Common myeloid progenitor, CD34-positive (primary cell): ENCODE measurements at regions not wholly inside any gene's neighbourhood (a gene's known extent, or its start where the extent isn't known, plus 50 kb on each side); places are given as distances from the start of the nearest gene placed in this dataset.

ENCODE experiments used
- CTCF ChIA-PET: fragments of 350-600 bp; sonication (Branson Sonifier 250); formaldehyde crosslinking; loops from one replicate; lab custom pipeline; 2021; ENCODE audit warnings: antibody characterized with exemption; lab: Charles Lee
- POLR2A ChIA-PET: fragments of 350-600 bp; sonication (Branson Sonifier 250); formaldehyde crosslinking; loops from one replicate; lab custom pipeline; 2021; ENCODE audit warnings: antibody characterized with exemption; lab: Charles Lee
- DNase-seq, 3 donors: peaks; one replicate each; pipeline versions ENCODE4 v3.0.0 to v3.0.0-alpha.2; 2013
- H3K27ac ChIP-seq, 2 experiments: 1 replicate in 1 of 2; 2 replicates in 1 of 2; pipeline ENCODE4 v1.7.0; 2013; ENCODE audit warnings: inconsistent platforms in 2 of 2, low read length in 2 of 2, mild to moderate bottlenecking in 2 of 2, low read depth in 1 of 2, moderate library complexity in 1 of 2; ENCODE audit not compliant: severe bottlenecking in 2 of 2, insufficient read depth in 1 of 2, poor library complexity in 1 of 2
- H3K27me3 ChIP-seq, 5 experiments: replicated peaks in 2 of 5; 1 replicate in 3 of 5; 2 replicates in 2 of 5; pipeline versions ENCODE4 v1.6.1 to v1.7.0; 2013; ENCODE audit warnings: low read length in 4 of 5, mild to moderate bottlenecking in 2 of 5, moderate library complexity in 2 of 5, inconsistent platforms in 1 of 5; ENCODE audit not compliant: insufficient read depth in 5 of 5, control insufficient read depth in 4 of 5
- H3K36me3 ChIP-seq, 4 experiments: 1 replicate in 2 of 4; 2 replicates in 2 of 4; pipeline versions ENCODE4 v1.6.1 to v1.7.0; 2013; ENCODE audit warnings: low read length in 3 of 4, control low read depth in 1 of 4, mild to moderate bottlenecking in 1 of 4; ENCODE audit not compliant: control insufficient read depth in 4 of 4, insufficient read depth in 4 of 4
- H3K4me1 ChIP-seq, 4 experiments: 1 replicate in 3 of 4; 2 replicates in 1 of 4; pipeline versions ENCODE4 v1.6.1 to v1.7.1; 2013; ENCODE audit warnings: low read length in 3 of 4, mild to moderate bottlenecking in 3 of 4, control low read depth in 1 of 4, inconsistent platforms in 1 of 4, moderate library complexity in 1 of 4; ENCODE audit not compliant: control insufficient read depth in 4 of 4, insufficient read depth in 4 of 4; ENCODE audit errors: control extremely low read depth in 1 of 4
- H3K4me3 ChIP-seq, 7 experiments: 1 replicate in 4 of 7; 2 replicates in 3 of 7; pipeline versions ENCODE4 v1.5.1 to v1.7.0; 2013; ENCODE audit warnings: mild to moderate bottlenecking in 7 of 7, low read length in 6 of 7, moderate library complexity in 6 of 7, inconsistent platforms in 2 of 7, low read depth in 2 of 7, control low read depth in 1 of 7; ENCODE audit not compliant: insufficient read depth in 4 of 7, control insufficient read depth in 1 of 7; ENCODE audit errors: extremely low read depth in 1 of 7
- H3K9me3 ChIP-seq, 5 experiments: 1 replicate in 4 of 5; 2 replicates in 1 of 5; pipeline versions ENCODE4 v1.6.1 to v1.7.1; 2013; ENCODE audit warnings: low read length in 4 of 5, mild to moderate bottlenecking in 2 of 5, inconsistent platforms in 1 of 5, low read depth in 1 of 5, moderate library complexity in 1 of 5; ENCODE audit not compliant: control insufficient read depth in 4 of 5, insufficient read depth in 2 of 5; ENCODE audit errors: control extremely low read depth in 1 of 5
- WGBS: methylation state at CpG from one replicate; pipeline ENCODE4 v1.1.5; 2013; ENCODE audit not compliant: insufficient coverage; 5-methylcytosine and 5-hydroxymethylcytosine counted together

DNA sequence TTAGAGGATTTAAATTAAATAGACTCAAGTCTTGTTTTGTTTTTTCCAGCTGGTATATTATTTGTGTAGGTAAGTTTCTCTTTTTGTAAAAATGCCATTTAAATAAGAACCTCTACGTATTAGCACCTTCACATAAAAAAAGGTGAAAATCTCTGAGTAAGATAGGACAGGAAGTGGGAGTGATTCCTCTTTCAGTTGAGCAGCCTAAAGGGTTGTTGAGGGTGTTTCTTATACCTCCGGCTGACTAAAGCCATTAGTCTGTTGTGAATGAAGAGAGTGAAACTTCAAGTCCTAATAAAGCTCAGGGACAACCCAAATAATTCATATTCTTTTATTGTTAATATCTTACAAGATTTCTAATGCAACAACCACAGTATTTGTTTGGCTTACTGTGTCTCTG, 188.7 kb downstream of the CHRM3 start:
- no peak overlapping the region for H3K27ac ChIP-seq
- no CpG with 5 or more reads among the region's 2 CpGs for WGBS
- DNase-seq: no peak
- H3K4me3 ChIP-seq: no peak overlapping the region
- peaks cover 0 to 5% (median 1%) of the 10 kb centered on the region in 4 experiments for H3K36me3 ChIP-seq
- H3K4me1 ChIP-seq: peaks cover 0 to 6% (median 0%) of the 10 kb centered on the region in 4 experiments
- H3K9me3 ChIP-seq: no peaks in the 10 kb centered on the region
- H3K27me3 ChIP-seq: no peaks in the 10 kb centered on the region
- POLR2A ChIA-PET: no interaction called here
- CTCF ChIA-PET: no interaction called here

DNA sequence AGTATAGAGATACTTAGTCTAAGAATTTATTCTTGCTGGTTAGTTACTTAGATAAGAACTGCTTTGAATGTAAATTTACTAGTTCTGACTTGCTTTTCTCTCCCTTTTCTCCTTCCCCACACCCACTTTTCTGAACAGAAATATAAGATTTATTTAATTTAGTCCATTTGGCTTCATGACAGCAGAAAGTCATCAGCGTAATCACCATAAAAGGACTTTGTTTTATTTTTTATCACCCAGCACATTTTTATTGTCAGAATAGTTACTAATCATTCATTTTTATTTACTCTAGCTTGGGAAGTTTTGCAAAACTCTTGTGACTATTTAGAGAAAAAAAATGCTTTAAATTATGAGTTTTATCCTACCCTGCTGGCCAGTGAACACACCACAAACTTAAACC, 197.2 kb downstream of the CHRM3 start:
- H3K4me1 ChIP-seq: peaks cover 3 to 17% (median 9%) of the 10 kb centered on the region in 4 experiments
- H3K9me3 ChIP-seq: no peaks in the 10 kb centered on the region
- WGBS: no CpG with 5 or more reads among the region's 1 CpG
- POLR2A ChIA-PET: no interaction called here
- CTCF ChIA-PET: interaction anchor here (1.1 to 1.9 kb wide), 3 partner anchors 19 to 314 kb away, joined by 4 to 8 read pairs (median 5); no protein-coding TSS in a partner anchor
- H3K27me3 ChIP-seq: no peaks in the 10 kb centered on the region
- DNase-seq: no peak
- no peak overlapping the region for H3K4me3 ChIP-seq
- no peak overlapping the region for H3K27ac ChIP-seq
- peaks cover 0 to 3% (median 1%) of the 10 kb centered on the region in 4 experiments for H3K36me3 ChIP-seq

DNA sequence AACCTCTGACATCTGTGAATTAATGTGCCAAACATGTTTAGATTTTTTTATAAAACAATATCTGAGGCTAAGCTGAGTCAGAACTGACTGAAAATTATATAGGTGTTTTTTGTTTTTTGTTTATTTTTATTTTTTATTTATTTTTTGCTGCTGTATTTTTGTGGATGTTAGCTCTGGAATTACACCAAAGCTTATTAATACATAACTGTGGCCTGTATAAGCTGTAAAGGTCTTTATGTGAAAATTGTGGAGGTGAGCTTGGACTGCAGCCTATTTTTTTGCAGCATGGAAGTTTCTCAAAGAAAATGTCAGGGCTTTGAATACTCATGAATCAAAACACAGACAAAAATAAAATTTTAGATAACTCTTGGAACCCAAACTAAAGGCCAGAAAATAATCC, 199.8 kb downstream of the CHRM3 start:
- POLR2A ChIA-PET: interaction anchor here (0.7 kb wide), 1 partner anchor 1087 kb away, joined by 4 read pairs; no protein-coding TSS in a partner anchor
- H3K27ac ChIP-seq: no peak overlapping the region
- H3K9me3 ChIP-seq: no peaks in the 10 kb centered on the region
- CTCF ChIA-PET: interaction anchor here (0.9 to 2.2 kb wide), 5 partner anchors 10 to 311 kb away, joined by 3 to 6 read pairs (median 5); no protein-coding TSS in a partner anchor
- no peak overlapping the region for H3K4me3 ChIP-seq
- peaks cover 0 to 6% (median 1%) of the 10 kb centered on the region in 4 experiments for H3K36me3 ChIP-seq
- H3K4me1 ChIP-seq: peaks cover 3 to 17% (median 9%) of the 10 kb centered on the region in 4 experiments
- no peaks in the 10 kb centered on the region for H3K27me3 ChIP-seq
- DNase-seq: no peak

DNA sequence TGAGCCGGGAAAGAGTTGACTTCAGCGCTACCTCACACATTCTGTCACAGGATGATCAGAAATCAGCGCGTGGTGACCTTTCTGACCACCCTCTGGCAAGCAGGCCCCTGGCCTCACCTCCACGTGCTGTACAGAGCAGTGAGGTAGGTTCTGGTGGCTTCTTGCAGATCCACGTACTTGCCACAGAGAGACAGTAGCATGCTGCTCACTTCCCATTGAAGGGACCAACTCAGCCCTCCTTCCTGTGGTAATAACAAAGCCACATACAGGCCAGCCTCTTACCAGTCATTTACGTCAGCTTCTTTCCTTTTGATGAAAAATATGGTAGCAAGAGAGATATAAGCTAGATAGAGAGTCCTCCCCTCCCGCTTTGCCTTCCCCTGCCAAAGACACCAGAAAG, 200.7 kb downstream of the CHRM3 start:
- POLR2A ChIA-PET: interaction anchor here (0.6 kb wide), 1 partner anchor 75 kb away, joined by 4 read pairs; no protein-coding TSS in a partner anchor

DNA sequence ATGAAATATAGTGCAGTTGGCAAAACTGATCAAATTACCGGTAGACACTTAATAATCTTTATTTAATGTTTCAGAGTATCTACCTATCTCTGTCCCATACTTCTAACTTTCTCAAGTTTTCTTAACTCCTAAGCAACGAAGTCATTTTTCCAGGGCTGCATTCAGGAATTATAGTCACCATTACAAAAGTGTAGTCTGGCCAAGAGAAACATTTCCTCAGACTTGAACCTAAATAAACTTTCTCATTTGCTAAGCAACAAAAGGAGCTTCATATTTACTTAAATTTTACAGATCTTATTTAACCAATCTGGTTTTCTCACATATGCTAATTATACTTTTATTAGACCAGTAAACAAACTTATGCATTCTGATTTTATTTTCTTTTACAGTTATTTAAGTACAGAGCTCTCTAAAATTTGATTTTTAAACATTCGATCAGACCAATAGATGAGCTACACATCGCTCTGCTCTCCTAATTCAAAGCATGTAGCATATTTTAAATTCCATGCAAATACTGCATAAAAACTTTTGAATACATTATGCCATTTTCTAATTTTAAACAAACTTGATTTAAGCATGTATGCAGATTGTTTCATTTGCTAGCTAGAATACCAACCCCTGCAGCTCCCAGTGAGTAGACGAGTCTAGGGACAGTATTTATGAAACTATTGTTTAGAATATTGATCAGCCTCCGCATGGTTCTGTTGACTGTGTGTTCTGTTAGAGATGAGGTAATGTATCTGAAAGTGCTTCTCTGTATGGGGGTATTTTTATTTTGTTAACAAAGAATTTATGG, 201.4 kb downstream of the CHRM3 start:
- Histone ChIP-seq H3K27me3 (no peaks in the 10 kb centered on the region), H3K9me3 (no peaks in the 10 kb centered on the region), H3K4me1 (peaks cover 3 to 17% (median 9%) of the 10 kb centered on the region in 4 experiments), H3K27ac (no peak overlapping the region), H3K36me3 (peaks cover 0 to 7% (median 3%) of the 10 kb centered on the region in 4 experiments), H3K4me3 (no peak overlapping the region)
- ChIA-PET POLR2A (interaction anchor here (0.6 kb wide), 1 partner anchor 74 kb away, joined by 4 read pairs; no protein-coding TSS in a partner anchor), CTCF (interaction anchor here (0.7 to 2.2 kb wide), 14 partner anchors 11 to 310 kb away, joined by 3 to 6 read pairs (median 4); no protein-coding TSS in a partner anchor)
- DNase-seq: no peak
- WGBS: 100% methylated on average over 2 of the region's 6 CpGs

More for the DNA sequence above, 200.7 kb downstream of the CHRM3 start:
- CTCF ChIA-PET: interaction anchor here (0.7 to 2.2 kb wide), 13 partner anchors 11 to 310 kb away, joined by 3 to 6 read pairs (median 4); no protein-coding TSS in a partner anchor
- Histone ChIP-seq H3K4me1 (peaks cover 3 to 17% (median 9%) of the 10 kb centered on the region in 4 experiments), H3K27ac (no peak overlapping the region), H3K36me3 (peaks cover 0 to 7% (median 3%) of the 10 kb centered on the region in 4 experiments), H3K9me3 (no peaks in the 10 kb centered on the region), H3K4me3 (no peak overlapping the region), H3K27me3 (no peaks in the 10 kb centered on the region)
- WGBS: 65% methylated on average over 5 of the region's 8 CpGs
- peak; percentile 83 to 91 (median 86) for DNase-seq

DNA sequence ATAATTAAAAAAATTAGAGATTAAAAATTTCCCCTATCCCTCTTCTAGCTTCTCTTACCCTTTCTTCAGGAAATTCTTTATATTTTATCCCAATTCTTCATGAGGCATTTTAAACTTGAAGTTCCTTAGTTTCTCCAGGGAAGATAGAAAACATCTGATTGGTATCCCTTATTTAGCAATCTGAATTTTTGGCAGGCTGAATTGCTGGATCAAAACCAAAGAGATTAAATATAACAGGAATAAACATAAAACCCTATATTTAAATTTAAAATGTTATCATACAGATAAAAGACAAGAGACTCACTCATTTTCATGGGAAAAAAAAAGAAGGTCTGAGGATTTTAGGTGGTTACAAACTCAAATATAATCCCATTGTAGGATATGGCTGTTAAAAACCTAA, 204.2 kb downstream of the CHRM3 start:
- no peak for DNase-seq
- POLR2A ChIA-PET: no interaction called here

DNA sequence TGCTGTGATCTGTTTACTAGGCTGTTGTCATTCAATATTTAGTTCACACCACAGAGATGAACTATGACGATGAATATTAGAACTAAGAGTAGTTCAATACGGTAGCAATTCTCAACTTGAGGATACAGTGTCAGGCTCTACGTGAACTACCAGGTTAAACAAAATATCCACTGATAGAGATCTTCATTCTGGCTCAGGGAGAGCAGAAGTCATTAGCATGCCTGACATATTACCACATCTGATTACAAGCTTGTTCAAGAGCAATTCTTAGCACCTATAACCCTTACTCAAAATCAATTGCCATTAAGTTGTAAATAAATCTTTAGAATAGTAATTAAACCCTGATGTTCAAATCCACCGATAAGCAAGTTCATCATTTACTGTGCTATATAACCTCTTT, 207.2 kb downstream of the CHRM3 start:
- ChIA-PET CTCF (no interaction called here), POLR2A (no interaction called here)
- H3K27ac ChIP-seq: no peak overlapping the region
- no peak overlapping the region for H3K4me3 ChIP-seq
- peaks cover 0 to 8% (median 0%) of the 10 kb centered on the region in 4 experiments for H3K4me1 ChIP-seq
- WGBS: 93% methylated on average over 2 of the region's 4 CpGs
- H3K36me3 ChIP-seq: peaks cover 0 to 6% (median 2%) of the 10 kb centered on the region in 4 experiments
- no peak for DNase-seq
- H3K9me3 ChIP-seq: no peaks in the 10 kb centered on the region
- H3K27me3 ChIP-seq: no peaks in the 10 kb centered on the region

More for the DNA sequence above, 204.2 kb downstream of the CHRM3 start:
- H3K4me1 ChIP-seq: peaks cover 3 to 13% (median 9%) of the 10 kb centered on the region in 4 experiments
- CTCF ChIA-PET: no interaction called here
- H3K9me3 ChIP-seq: no peaks in the 10 kb centered on the region
- no peak overlapping the region for H3K4me3 ChIP-seq
- no peak overlapping the region for H3K27ac ChIP-seq
- H3K36me3 ChIP-seq: peaks cover 0 to 6% (median 2%) of the 10 kb centered on the region in 4 experiments
- no peaks in the 10 kb centered on the region for H3K27me3 ChIP-seq
